Dedifferentiated amniotic fluid mesenchymal stem cell (primary cell): ENCODE measurements at regions not wholly inside any gene's neighbourhood (a gene's known extent, or its start where the extent isn't known, plus 50 kb on each side); places are given as distances from the start of the nearest gene placed in this dataset.
"Not testable (repeated sequence)": the region's sequence is repeated elsewhere in the genome, so short reads cannot be mapped to it uniquely, and the experiment has no call there.

ENCODE experiments used
- DNase-seq: peaks from one replicate; pipeline ENCODE4 v3.0.0-alpha.2; 2016; ENCODE audit errors: extremely low spot score

- no peak for DNase-seq
These were observed 439.4 kb downstream of the KCNJ18 start for GRCh38 chr17:22131740-22132139.

- no peak for DNase-seq
These were observed 446.6 kb downstream of the KCNJ18 start for GRCh38 chr17:22138861-22139469.

- no peak for DNase-seq
These were observed 449.8 kb downstream of the KCNJ18 start for GRCh38 chr17:22142091-22142490.

GRCh38 chr17:22145605-22146178 is 453.4 kb downstream of the KCNJ18 start:
- no peak for DNase-seq

GRCh38 chr17:22158364-22158763 is 466.0 kb downstream of the KCNJ18 start:
- no peak for DNase-seq

- no peak for DNase-seq
These were observed 469.1 kb downstream of the KCNJ18 start for GRCh38 chr17:22161376-22161775.

GRCh38 chr17:22171631-22172030 is 479.3 kb downstream of the KCNJ18 start:
- DNase-seq = no peak

GRCh38 chr17:22193113-22193512 is 500.8 kb downstream of the KCNJ18 start:
- no peak for DNase-seq

- DNase-seq = not testable (repeated sequence)
These were observed 507.9 kb downstream of the KCNJ18 start for GRCh38 chr17:22200187-22200586.

GRCh38 chr17:22202702-22203101 is 510.4 kb downstream of the KCNJ18 start:
- no peak for DNase-seq

GRCh38 chr17:22203208-22203715 is 510.9 kb downstream of the KCNJ18 start:
- no peak for DNase-seq

- DNase-seq = not testable (repeated sequence)
These were observed 511.8 kb downstream of the KCNJ18 start for GRCh38 chr17:22204076-22204475.

GRCh38 chr17:22210212-22210611 is 517.9 kb downstream of the KCNJ18 start:
- DNase-seq = not testable (repeated sequence)

- DNase-seq = not testable (repeated sequence)
These were observed 520.8 kb downstream of the KCNJ18 start for GRCh38 chr17:22213169-22213568.

- no peak for DNase-seq
These were observed 524.8 kb downstream of the KCNJ18 start for GRCh38 chr17:22217135-22217534.

- DNase-seq = no peak
These were observed 529.0 kb downstream of the KCNJ18 start for GRCh38 chr17:22221344-22221743.

- not testable (repeated sequence) for DNase-seq
These were observed 534.2 kb downstream of the KCNJ18 start for GRCh38 chr17:22226477-22226876.

- DNase-seq = not testable (repeated sequence)
These were observed 534.6 kb downstream of the KCNJ18 start for GRCh38 chr17:22226932-22227331.

- not testable (repeated sequence) for DNase-seq
These were observed 535.6 kb downstream of the KCNJ18 start for GRCh38 chr17:22227699-22228553.

GRCh38 chr17:22229821-22230220 is 537.5 kb downstream of the KCNJ18 start:
- not testable (repeated sequence) for DNase-seq

- DNase-seq = no peak
These were observed 541.1 kb downstream of the KCNJ18 start for GRCh38 chr17:22233382-22233781.

- no peak for DNase-seq
These were observed 550.1 kb downstream of the KCNJ18 start for GRCh38 chr17:22242472-22242871.

- no peak for DNase-seq
These were observed 559.2 kb downstream of the KCNJ18 start for GRCh38 chr17:22251498-22251897.
